ENCODE measurements at regions not wholly inside any gene's neighbourhood (a gene's known extent, or its start where the extent isn't known, plus 50 kb on each side); places are given as distances from the start of the nearest gene placed in this dataset.

DNA sequence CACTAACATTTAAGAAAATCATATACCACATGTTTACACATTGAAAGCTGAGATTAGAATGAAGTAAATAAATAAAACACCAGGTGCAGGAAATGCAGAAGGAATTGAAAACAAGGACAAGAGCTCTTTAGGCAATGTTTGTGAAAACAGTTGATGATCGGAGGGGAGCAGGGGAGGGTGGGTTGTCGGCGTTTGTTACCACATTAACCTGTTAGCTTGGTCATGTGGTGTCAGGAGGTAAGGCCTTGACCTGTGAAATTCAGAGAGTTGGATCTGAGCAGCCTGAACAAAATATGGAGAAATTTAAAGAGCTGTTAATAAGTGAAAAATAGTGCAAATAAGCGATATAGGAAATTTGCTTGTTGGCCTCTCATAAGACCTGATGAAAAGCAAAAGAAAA lies 759.9 kb downstream of the PDHA2 start:
- H3K27ac ChIP-seq (ENCODE audit: low read depth in 2 of 2, low read length in 2 of 2) = no peak overlapping the region
- FAIRE-seq = no peak
- H3K4me1 ChIP-seq (ENCODE audit: control insufficient read depth in 2 of 3, insufficient read depth in 2 of 3, low read depth in 1 of 3, low read length in 3 of 3) = no peaks in the 10 kb centered on the region
- no peak overlapping the region for H3K9ac ChIP-seq (ENCODE audit: low read length in 3 of 3)
- intact Hi-C loops (cut with DNase I) = no loop called here
- no peaks in the 10 kb centered on the region for H3K9me3 ChIP-seq (ENCODE audit: control insufficient read depth in 2 of 3, insufficient read depth in 1 of 3, low read length in 3 of 3)
- TF ChIP-seq, protein P1, sequence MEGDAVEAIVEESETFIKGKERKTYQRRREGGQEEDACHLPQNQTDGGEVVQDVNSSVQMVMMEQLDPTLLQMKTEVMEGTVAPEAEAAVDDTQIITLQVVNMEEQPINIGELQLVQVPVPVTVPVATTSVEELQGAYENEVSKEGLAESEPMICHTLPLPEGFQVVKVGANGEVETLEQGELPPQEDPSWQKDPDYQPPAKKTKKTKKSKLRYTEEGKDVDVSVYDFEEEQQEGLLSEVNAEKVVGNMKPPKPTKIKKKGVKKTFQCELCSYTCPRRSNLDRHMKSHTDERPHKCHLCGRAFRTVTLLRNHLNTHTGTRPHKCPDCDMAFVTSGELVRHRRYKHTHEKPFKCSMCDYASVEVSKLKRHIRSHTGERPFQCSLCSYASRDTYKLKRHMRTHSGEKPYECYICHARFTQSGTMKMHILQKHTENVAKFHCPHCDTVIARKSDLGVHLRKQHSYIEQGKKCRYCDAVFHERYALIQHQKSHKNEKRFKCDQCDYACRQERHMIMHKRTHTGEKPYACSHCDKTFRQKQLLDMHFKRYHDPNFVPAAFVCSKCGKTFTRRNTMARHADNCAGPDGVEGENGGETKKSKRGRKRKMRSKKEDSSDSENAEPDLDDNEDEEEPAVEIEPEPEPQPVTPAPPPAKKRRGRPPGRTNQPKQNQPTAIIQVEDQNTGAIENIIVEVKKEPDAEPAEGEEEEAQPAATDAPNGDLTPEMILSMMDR (IDR thresholded peaks at IDR 0.05; ENCODE audit: borderline replicate concordance, extremely low read depth, insufficient read depth) = no peak
- H3K4me3 ChIP-seq (ENCODE audit: low read length in 3 of 3) = no peak overlapping the region
- H3K27me3 ChIP-seq (ENCODE audit: control insufficient read depth, insufficient read depth, low read length) = no peaks in the 10 kb centered on the region
- no peak for DNase-seq
- H3K36me3 ChIP-seq (ENCODE audit: control insufficient read depth in 2 of 3, insufficient read depth in 3 of 3, low read length in 3 of 3) = no peaks in the 10 kb centered on the region

- no peaks in the 10 kb centered on the region for H3K27me3 ChIP-seq (ENCODE audit: control insufficient read depth, insufficient read depth, low read length)
- no peak for FAIRE-seq
- H3K36me3 ChIP-seq (ENCODE audit: control insufficient read depth in 2 of 3, insufficient read depth in 3 of 3, low read length in 3 of 3) = no peaks in the 10 kb centered on the region
- no peaks in the 10 kb centered on the region for H3K4me1 ChIP-seq (ENCODE audit: control insufficient read depth in 2 of 3, insufficient read depth in 2 of 3, low read depth in 1 of 3, low read length in 3 of 3)
- TF ChIP-seq, protein P1 (IDR thresholded peaks at IDR 0.05; ENCODE audit: borderline replicate concordance, extremely low read depth, insufficient read depth) = no peak
- DNase-seq = no peak
- no peak overlapping the region for H3K4me3 ChIP-seq (ENCODE audit: low read length in 3 of 3)
- no peak overlapping the region for H3K27ac ChIP-seq (ENCODE audit: low read depth in 2 of 2, low read length in 2 of 2)
- intact Hi-C loops (cut with DNase I) = no loop called here
- H3K9ac ChIP-seq (ENCODE audit: low read length in 3 of 3) = no peak overlapping the region
- H3K9me3 ChIP-seq (ENCODE audit: control insufficient read depth in 2 of 3, insufficient read depth in 1 of 3, low read length in 3 of 3) = no peaks in the 10 kb centered on the region
These were observed 762.8 kb downstream of the PDHA2 start for GRCh38 chr4:96602661-96603060.

DNA sequence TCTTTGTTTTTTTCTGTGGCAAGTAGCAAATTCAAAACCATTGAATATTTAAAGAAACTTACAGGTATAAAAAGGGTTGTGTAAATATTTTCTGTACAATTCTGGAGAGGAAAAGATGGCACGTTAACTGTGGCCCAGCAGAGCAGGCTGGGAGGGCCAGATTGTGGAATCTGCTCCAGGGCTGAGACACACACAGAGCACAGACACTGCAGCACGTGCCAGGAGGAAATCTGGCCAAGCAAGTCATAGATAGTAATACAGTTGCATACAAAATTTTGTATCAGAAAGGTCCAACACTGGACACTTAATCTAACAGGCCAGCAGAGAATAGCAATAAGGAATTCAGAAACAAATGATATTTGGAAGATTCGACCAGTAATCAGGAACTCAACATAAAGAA lies 763.7 kb downstream of the PDHA2 start:
- Histone ChIP-seq H3K4me3 (ENCODE audit: low read length in 3 of 3) (no peak overlapping the region), H3K27me3 (ENCODE audit: control insufficient read depth, insufficient read depth, low read length) (no peaks in the 10 kb centered on the region), H3K27ac (ENCODE audit: low read depth in 2 of 2, low read length in 2 of 2) (no peak overlapping the region), H3K9me3 (ENCODE audit: control insufficient read depth in 2 of 3, insufficient read depth in 1 of 3, low read length in 3 of 3) (no peaks in the 10 kb centered on the region), H3K36me3 (ENCODE audit: control insufficient read depth in 2 of 3, insufficient read depth in 3 of 3, low read length in 3 of 3) (no peaks in the 10 kb centered on the region), H3K4me1 (ENCODE audit: control insufficient read depth in 2 of 3, insufficient read depth in 2 of 3, low read depth in 1 of 3, low read length in 3 of 3) (no peaks in the 10 kb centered on the region), H3K9ac (ENCODE audit: low read length in 3 of 3) (no peak overlapping the region)
- intact Hi-C loops (cut with DNase I) = no loop called here
- FAIRE-seq (no peak), DNase-seq (no peak)
- TF ChIP-seq, protein P1 (IDR thresholded peaks at IDR 0.05; ENCODE audit: borderline replicate concordance, extremely low read depth, insufficient read depth) = no peak

DNA sequence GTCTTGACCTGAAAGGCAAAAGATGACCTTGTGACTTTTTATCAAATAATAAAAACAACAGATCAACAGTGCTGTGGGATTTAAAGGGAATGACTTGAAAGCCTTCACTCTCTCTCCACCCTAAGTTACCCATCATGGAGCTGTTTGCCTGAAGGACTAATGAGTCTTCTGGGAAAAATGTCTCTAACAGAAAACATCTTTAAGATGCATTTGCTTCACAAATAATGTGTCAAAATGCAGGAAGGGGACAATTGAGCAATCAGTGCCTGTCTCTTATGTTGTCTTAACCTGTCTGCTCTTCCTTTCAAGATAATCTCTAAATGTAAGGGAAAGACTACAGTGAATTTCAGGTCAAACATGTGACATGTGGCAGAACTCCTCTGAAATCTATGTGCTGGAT lies 766.6 kb downstream of the PDHA2 start:
- Histone ChIP-seq H3K27ac (ENCODE audit: low read depth in 2 of 2, low read length in 2 of 2) (no peak overlapping the region), H3K4me3 (ENCODE audit: low read length in 3 of 3) (no peak overlapping the region), H3K36me3 (ENCODE audit: control insufficient read depth in 2 of 3, insufficient read depth in 3 of 3, low read length in 3 of 3) (no peaks in the 10 kb centered on the region), H3K27me3 (ENCODE audit: control insufficient read depth, insufficient read depth, low read length) (no peaks in the 10 kb centered on the region), H3K4me1 (ENCODE audit: control insufficient read depth in 2 of 3, insufficient read depth in 2 of 3, low read depth in 1 of 3, low read length in 3 of 3) (no peaks in the 10 kb centered on the region), H3K9ac (ENCODE audit: low read length in 3 of 3) (no peak overlapping the region), H3K9me3 (ENCODE audit: control insufficient read depth in 2 of 3, insufficient read depth in 1 of 3, low read length in 3 of 3) (no peaks in the 10 kb centered on the region)
- TF ChIP-seq, protein P1 (IDR thresholded peaks at IDR 0.05; ENCODE audit: borderline replicate concordance, extremely low read depth, insufficient read depth) = no peak
- no peak for DNase-seq
- no peak for FAIRE-seq
- intact Hi-C loops (cut with DNase I) = no loop called here

All from kidney (tissue), 13 donors.